HG03095 (cell line): ENCODE measurements at regions not wholly inside any gene's neighbourhood (a gene's known extent, or its start where the extent isn't known, plus 50 kb on each side); places are given as distances from the start of the nearest gene placed in this dataset.
"Not testable (repeated sequence)": the region's sequence is repeated elsewhere in the genome, so short reads cannot be mapped to it uniquely, and the experiment has no call there.

Experiments used
- ATAC-seq: cut with Tn5 transposase; IDR thresholded peaks from one replicate; pipeline ENCODE4 v1.9.1; 2021; ENCODE audit warnings: moderate library complexity; ENCODE audit not compliant: unreplicated experiment

- ATAC-seq, result no peak
Observed at GRCh38 chr11:80745416-80745815, 1304.6 kb upstream of the TENM4 start.

- no peak for ATAC-seq
Observed at GRCh38 chr11:80733790-80734189, 1293.0 kb upstream of the TENM4 start.

- ATAC-seq, result no peak
Observed at GRCh38 chr11:80733361-80733760, 1292.5 kb upstream of the TENM4 start.

DNA sequence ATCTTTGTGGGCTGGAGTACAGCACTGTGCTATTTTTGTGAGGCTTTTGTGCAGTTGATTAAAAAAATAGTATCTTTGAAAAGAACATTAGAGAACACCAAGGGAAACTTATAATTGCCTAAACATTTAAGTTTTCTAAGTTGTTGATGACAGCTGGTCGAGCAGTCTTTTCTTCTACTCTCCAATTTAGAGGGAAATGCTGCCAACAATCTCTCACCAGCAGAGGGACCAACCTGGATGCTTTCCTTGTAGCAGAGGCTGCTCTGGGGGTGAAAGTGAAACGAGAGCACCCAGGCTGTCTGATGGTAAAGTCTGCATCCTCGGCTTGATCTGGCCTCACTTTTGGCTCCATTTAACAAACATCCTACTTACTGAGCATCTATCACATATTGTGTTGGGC lies 1286.5 kb upstream of the TENM4 start:
- ATAC-seq, result peak; percentile 68

- ATAC-seq, result no peak
Observed at GRCh38 chr11:80726236-80726635, 1285.4 kb upstream of the TENM4 start.

DNA sequence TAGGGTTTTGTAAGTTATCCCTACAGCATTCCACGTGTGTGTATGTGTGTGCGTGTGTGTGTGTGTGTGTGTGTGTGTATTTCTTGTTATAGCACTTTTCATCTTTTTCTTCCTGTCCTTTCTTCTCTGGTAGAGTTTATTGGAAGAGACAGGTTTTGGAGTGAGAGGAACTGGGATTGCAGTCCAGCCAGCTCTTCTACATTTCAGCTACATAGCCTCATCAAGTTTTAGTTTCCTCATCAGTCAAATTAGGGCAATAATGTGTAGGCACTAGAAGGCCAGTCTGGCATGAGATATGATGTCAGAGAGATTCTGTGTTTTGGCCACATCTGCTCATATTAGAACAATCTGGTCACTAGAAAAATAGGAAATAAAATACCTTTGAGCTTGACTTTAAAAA lies 1283.5 kb upstream of the TENM4 start:
- ATAC-seq, result no peak

DNA sequence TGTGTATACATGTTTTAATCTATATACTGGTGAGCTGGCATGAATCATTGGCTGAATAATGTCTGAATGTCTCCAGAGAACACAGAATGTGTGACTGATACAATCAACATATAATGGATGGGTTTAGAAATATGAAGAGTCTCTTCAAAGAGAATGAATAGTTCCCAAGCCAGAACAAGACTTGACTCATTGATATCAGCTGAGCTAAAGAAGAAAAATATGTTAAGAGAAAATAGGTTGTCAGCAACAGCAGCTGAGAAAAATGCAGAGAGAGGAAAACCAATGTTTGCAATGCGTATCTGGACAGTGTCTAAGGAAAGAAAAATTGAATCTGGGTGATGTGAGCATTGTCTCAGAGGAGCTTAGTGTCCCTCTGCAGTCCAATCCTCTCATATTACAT lies 1281.8 kb upstream of the TENM4 start:
- no peak for ATAC-seq

GRCh38 chr11:80720295-80720694 lies 1279.5 kb upstream of the TENM4 start:
- ATAC-seq, result no peak

DNA sequence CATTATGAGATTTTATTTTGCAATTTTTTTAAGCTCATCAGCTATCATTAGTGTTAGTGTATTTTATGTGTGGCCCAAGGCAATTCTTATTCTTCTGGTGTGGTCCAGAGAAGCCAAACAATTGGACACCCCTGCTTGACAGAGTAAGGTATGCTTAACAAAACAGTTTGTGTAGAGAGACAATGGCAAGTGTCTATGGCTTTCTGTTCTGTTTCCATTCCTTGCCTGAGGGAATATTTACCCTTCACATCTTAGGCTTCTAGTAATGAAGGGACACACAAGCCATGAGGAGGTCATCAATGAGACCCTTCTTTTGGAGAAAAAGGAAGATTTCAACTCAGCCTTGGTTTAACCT lies 1278.4 kb upstream of the TENM4 start:
- ATAC-seq, result no peak

DNA sequence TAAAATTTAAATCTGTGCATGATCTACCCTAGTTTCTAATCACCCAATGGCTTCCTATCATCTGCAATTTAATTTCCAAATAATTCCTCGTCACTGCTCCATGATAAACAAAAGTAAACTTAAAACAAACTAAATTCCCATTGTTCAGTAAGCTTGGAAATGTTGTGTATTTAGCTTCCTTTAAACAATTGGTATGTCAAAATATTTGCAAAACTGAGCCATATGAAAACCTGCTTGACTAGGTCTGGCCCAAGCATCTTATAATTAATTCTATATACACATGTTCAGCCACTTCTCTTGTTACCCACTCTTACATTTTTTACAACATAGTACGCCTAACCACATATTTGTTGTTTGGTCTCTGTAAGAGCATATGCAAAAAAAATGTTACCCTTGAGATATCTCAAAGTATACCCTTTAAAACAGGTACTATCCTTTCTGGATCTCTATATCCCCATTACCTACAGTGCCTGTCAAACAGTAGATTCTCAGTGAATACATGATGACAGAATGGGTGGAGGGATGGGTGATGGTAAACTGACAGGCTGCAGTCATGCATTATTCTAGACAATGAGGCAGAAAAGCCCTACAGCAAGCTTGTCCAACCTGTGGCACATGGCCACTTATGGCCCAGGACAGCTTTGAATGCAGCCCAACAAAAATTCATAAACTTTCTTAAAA lies 1277.9 kb upstream of the TENM4 start:
- ATAC-seq, result no peak

GRCh38 chr11:80702264-80702663 lies 1261.4 kb upstream of the TENM4 start:
- ATAC-seq, result no peak

DNA sequence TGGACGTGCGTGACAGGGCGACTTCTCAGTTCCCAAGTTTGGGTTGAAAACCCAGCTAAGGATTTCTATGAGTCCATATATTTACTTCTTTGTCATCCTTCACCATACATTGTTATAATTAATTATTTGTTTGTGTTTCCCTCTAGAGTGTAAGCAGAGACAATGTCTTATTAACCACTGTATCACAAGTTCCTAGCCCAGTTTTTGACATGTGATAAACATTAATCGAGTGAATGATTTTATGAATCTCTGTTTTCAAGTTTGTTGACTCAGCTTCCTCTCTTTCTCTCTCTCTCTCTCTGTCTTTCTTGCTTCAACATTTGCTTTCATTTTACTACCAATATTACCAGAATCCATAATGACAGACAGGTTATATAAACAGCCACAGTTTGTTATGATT lies 1259.6 kb upstream of the TENM4 start:
- no peak for ATAC-seq

DNA sequence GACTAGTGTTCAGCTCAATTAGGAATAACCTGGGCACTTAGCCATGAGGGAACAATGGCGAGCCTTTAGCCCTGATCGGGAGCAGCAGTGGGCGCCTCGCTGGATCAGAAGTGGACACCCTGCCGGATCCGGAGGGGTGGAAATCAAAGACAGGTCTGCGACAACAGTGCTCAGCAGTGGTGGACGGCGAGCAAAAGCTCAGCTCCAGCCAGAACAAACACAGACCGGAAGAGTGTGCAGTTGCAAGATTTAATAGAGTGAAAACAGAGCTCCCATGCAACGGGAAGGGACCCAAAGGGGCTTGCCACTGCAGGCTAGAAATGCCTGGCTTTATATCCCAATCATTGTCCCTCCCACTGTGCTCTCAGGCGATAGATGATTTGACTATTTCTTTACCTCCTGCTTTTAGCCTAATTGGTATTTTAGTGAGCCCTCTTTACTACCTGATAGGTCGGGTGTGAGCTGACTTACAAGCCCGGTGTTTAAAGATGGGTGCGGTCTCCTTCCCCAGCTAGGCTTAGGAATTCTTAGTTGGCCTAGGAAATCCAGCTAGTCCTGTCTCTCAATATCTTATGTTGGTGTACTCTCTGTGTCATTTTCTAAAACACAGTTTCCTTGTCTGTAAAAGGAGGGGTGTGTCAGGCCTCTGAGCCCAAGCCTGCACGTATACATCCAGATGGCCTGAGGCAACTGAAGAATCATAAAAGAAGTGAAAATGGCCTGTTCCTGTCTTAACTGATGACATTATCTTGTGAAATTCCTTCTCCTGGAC lies 1258.8 kb upstream of the TENM4 start:
- ATAC-seq, result not testable (repeated sequence)

- no peak for ATAC-seq
Observed at GRCh38 chr11:80698637-80699036, 1257.8 kb upstream of the TENM4 start.

DNA sequence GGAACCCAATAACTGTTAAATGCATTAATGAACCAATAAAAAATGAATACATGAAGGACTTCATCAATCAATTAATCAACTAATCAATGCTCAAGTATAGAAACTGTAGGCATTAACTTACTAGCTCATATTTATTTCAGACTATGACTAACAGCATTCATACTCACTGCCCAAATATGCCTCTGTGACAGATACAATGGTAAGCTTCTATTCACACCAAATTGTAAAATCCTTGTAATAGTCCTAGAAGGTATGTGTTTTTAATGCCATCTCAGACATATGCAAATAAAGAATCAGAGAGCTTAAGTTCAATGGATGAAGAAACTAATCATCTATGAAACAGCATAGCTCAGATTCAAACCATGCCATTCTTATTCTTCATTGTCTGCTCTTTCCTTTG lies 1253.6 kb upstream of the TENM4 start:
- no peak for ATAC-seq

GRCh38 chr11:80687941-80688340 lies 1247.1 kb upstream of the TENM4 start:
- ATAC-seq, result no peak

- ATAC-seq, result no peak
Observed at GRCh38 chr11:80686889-80687288, 1246.1 kb upstream of the TENM4 start.

- ATAC-seq, result no peak
Observed at GRCh38 chr11:80673566-80673965, 1232.7 kb upstream of the TENM4 start.

- no peak for ATAC-seq
Observed at GRCh38 chr11:80669620-80670019, 1228.8 kb upstream of the TENM4 start.

GRCh38 chr11:80668039-80668438 lies 1227.2 kb upstream of the TENM4 start:
- no peak for ATAC-seq

DNA sequence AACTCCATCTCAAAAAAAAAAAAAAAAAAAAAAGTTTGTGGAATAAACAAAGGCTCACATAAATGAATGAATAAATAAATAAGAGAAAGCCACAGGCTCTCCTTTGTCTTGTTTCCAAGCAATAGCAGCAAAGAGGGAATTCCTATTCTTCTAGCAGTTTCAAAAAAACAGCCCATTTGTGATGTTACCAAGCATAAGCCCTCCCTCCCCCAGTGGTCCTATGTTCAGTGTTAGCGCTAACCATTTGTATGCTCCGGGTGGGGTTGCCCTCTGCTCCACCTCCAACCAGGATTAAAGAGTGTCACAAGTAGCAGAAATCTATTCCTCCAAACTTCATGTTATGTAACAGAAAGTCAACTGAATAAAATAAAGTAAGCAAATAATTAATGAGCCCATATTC lies 1215.0 kb upstream of the TENM4 start:
- no peak for ATAC-seq

- ATAC-seq, result no peak
Observed at GRCh38 chr11:80650966-80651365, 1210.1 kb upstream of the TENM4 start.

- no peak for ATAC-seq
Observed at GRCh38 chr11:80649186-80649585, 1208.4 kb upstream of the TENM4 start.
